SU-DHL-6 (cell line): ENCODE measurements at regions not wholly inside any gene's neighbourhood (a gene's known extent, or its start where the extent isn't known, plus 50 kb on each side); places are given as distances from the start of the nearest gene placed in this dataset.

ENCODE experiments used
- H2AFZ ChIP-seq: fragments of 200-600 bp; sonication (generic); 2 replicates; pipeline ENCODE4 v1.6.1; 2014; ENCODE audit warnings: low read depth, mild to moderate bottlenecking, moderate library complexity, mixed read lengths, antibody characterized with exemption, low read length; ENCODE audit not compliant: severe bottlenecking
- H3F3A ChIP-seq: fragments of 200-600 bp; shearing (Covaris generic); 2 replicates; pipeline ENCODE4 v1.6.0; 2016; ENCODE audit warnings: antibody characterized with exemption, mild to moderate bottlenecking; ENCODE audit not compliant: insufficient read depth
- H3K27ac ChIP-seq: fragments of 200-600 bp; sonication (generic); 2 replicates; pipeline ENCODE4 v1.5.1; 2016; ENCODE audit warnings: low read depth, mild to moderate bottlenecking, low read length, moderate library complexity, mixed read lengths
- H3K27me3 ChIP-seq: fragments of 200-600 bp; sonication (generic), shearing (Covaris generic); 2 replicates; pipeline ENCODE4 v1.6.0; 2014; ENCODE audit warnings: mild to moderate bottlenecking, low read length
- H3K36me3 ChIP-seq: fragments of 200-600 bp; sonication (generic); 2 replicates; pipeline ENCODE4 v1.6.1; 2014; ENCODE audit warnings: mild to moderate bottlenecking, low read length, mixed read lengths
- H3K4me2 ChIP-seq: fragments of 300-600, 200-600 bp; shearing (Covaris generic), sonication (generic); 2 replicates; pipeline ENCODE4 v1.6.0; 2014; ENCODE audit warnings: low read length, low read depth, mild to moderate bottlenecking; ENCODE audit not compliant: poor library complexity, severe bottlenecking
- H3K4me3 ChIP-seq: fragments of 200-600 bp; sonication (generic); 2 replicates; pipeline ENCODE4 v1.5.1; 2014; ENCODE audit warnings: antibody characterized with exemption, low read length, mild to moderate bottlenecking, mixed read lengths; ENCODE audit not compliant: insufficient read depth, poor library complexity, severe bottlenecking
- H3K79me2 ChIP-seq: fragments of 200-600 bp; sonication (generic); 2 replicates; pipeline ENCODE4 v1.6.1; 2014; ENCODE audit warnings: mild to moderate bottlenecking, low read length, moderate library complexity; ENCODE audit not compliant: insufficient read depth
- H3K9ac ChIP-seq: fragments of 200-600 bp; sonication (generic); 2 replicates; pipeline ENCODE4 v1.7.0; 2014; ENCODE audit warnings: mild to moderate bottlenecking, low read length
- H3K9me2 ChIP-seq: fragments of 200-600 bp; sonication (generic); replicated peaks from 2 replicates; pipeline ENCODE4 v1.6.1; 2014; ENCODE audit warnings: low read length; ENCODE audit not compliant: insufficient read depth
- H3K9me3 ChIP-seq: fragments of 200-600 bp; sonication (generic); 2 replicates; pipeline ENCODE4 v1.6.1; 2014; ENCODE audit warnings: low read length, mixed read lengths; ENCODE audit not compliant: insufficient read depth
- H4K20me1 ChIP-seq: fragments of 200-600 bp; sonication (generic); 2 replicates; pipeline ENCODE4 v1.6.1; 2014; ENCODE audit warnings: low read depth, mild to moderate bottlenecking, antibody characterized with exemption, low read length, moderate library complexity, mixed read lengths
- EZH2phosphoT487 ChIP-seq: fragments of 200-600 bp; sonication (generic), shearing (Covaris generic); conservative IDR thresholded peaks from 2 replicates; pipeline ENCODE4 v1.6.1; 2018; ENCODE audit warnings: mild to moderate bottlenecking, antibody characterized with exemption, low read length, moderate library complexity, mixed read lengths
- TF ChIP-seq, protein P1 (sequence below): fragments of 200-600 bp; sonication (generic); IDR thresholded peaks from one replicate; pipeline ENCODE4 v1.5.1; 2017; ENCODE audit warnings: antibody characterized with exemption, mild to moderate bottlenecking, low read length, moderate library complexity; ENCODE audit not compliant: insufficient read depth, poor library complexity, severe bottlenecking

GRCh38 chr5:123864578-123864977 lies 352.6 kb downstream of the CSNK1G3 start:
- H3K4me3 ChIP-seq: no peak overlapping the region
- H3K27ac ChIP-seq: no peak overlapping the region
- no peaks in the 10 kb centered on the region for H3K79me2 ChIP-seq
- H3K9me2 ChIP-seq: no peaks in the 10 kb centered on the region
- H3K4me2 ChIP-seq: no peak overlapping the region
- no peak for TF ChIP-seq EZH2phosphoT487
- TF ChIP-seq, protein P1, sequence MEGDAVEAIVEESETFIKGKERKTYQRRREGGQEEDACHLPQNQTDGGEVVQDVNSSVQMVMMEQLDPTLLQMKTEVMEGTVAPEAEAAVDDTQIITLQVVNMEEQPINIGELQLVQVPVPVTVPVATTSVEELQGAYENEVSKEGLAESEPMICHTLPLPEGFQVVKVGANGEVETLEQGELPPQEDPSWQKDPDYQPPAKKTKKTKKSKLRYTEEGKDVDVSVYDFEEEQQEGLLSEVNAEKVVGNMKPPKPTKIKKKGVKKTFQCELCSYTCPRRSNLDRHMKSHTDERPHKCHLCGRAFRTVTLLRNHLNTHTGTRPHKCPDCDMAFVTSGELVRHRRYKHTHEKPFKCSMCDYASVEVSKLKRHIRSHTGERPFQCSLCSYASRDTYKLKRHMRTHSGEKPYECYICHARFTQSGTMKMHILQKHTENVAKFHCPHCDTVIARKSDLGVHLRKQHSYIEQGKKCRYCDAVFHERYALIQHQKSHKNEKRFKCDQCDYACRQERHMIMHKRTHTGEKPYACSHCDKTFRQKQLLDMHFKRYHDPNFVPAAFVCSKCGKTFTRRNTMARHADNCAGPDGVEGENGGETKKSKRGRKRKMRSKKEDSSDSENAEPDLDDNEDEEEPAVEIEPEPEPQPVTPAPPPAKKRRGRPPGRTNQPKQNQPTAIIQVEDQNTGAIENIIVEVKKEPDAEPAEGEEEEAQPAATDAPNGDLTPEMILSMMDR: no peak
- H3K9ac ChIP-seq: no peak overlapping the region
- no peaks in the 10 kb centered on the region for H3K27me3 ChIP-seq
- no peaks in the 10 kb centered on the region for H3K36me3 ChIP-seq
- peak overlapping the region; percentile 28 for H2AFZ ChIP-seq
- H3F3A ChIP-seq: no peaks in the 10 kb centered on the region
- H3K9me3 ChIP-seq: no peaks in the 10 kb centered on the region
- H4K20me1 ChIP-seq: no peaks in the 10 kb centered on the region

DNA sequence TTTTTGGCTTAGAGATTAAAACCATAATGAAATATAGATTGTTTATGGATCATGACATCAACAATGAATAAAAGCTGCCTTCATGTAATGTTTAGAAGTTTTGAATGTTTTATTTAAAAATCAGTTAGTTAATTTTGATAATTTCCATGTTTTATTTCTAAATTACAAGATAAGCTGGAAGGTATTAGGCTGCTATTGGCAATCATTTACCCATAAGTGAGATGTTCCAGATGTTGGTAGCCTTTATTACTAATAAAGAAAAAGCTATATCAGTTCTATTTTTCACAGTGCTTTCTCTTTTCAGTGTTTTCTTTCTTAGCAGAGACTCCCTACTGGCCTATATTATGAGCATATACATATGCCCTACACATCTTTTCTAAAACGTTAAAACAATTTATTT lies 347.0 kb downstream of the CSNK1G3 start:
- TF ChIP-seq, protein P1: no peak
- TF ChIP-seq EZH2phosphoT487: no peak
- Histone ChIP-seq H3K9me3 (no peaks in the 10 kb centered on the region), H3K9ac (no peak overlapping the region), H3K27me3 (no peaks in the 10 kb centered on the region), H3F3A (no peaks in the 10 kb centered on the region), H4K20me1 (no peaks in the 10 kb centered on the region), H3K27ac (no peak overlapping the region), H2AFZ (no peak overlapping the region), H3K4me3 (no peak overlapping the region), H3K9me2 (no peaks in the 10 kb centered on the region), H3K4me2 (no peak overlapping the region), H3K36me3 (no peaks in the 10 kb centered on the region), H3K79me2 (no peaks in the 10 kb centered on the region)

DNA sequence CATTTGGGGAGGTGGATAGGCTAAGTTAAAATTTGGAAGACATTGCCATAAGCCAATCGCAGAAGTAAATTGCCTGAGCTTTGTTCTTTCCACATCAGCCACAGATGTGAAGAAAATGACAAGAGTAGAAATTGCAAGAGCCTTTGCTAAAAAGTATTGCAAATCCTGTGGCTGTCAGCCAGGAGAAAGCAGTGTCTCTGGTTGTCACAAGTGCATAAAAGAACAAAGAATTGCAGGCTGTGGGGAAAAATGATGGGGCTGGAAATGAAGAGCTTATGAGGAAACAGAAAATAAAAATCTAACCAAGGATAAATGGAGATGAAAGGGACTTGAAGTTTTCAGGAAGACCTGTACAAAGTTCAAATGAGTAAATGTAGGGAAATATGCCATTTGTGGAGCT lies 344.8 kb downstream of the CSNK1G3 start:
- Histone ChIP-seq H4K20me1 (no peaks in the 10 kb centered on the region), H3K79me2 (no peaks in the 10 kb centered on the region), H3K9me3 (no peaks in the 10 kb centered on the region), H3F3A (no peaks in the 10 kb centered on the region), H3K36me3 (no peaks in the 10 kb centered on the region), H3K27ac (no peak overlapping the region), H2AFZ (no peak overlapping the region), H3K4me3 (no peak overlapping the region), H3K4me2 (no peak overlapping the region), H3K27me3 (no peaks in the 10 kb centered on the region), H3K9me2 (no peaks in the 10 kb centered on the region), H3K9ac (no peak overlapping the region)
- no peak for TF ChIP-seq EZH2phosphoT487
- TF ChIP-seq, protein P1: no peak
